Superior temporal gyrus (tissue), 1 donor: ENCODE measurements at regions not wholly inside any gene's neighbourhood (a gene's known extent, or its start where the extent isn't known, plus 50 kb on each side); places are given as distances from the start of the nearest gene placed in this dataset.
"Not testable (repeated sequence)": the region's sequence is repeated elsewhere in the genome, so short reads cannot be mapped to it uniquely, and the experiment has no call there.

Source experiments
- DNase-seq: peaks from one replicate; pipeline ENCODE4 v3.0.0-alpha.2; 2016; ENCODE audit errors: extremely low spot score

DNA sequence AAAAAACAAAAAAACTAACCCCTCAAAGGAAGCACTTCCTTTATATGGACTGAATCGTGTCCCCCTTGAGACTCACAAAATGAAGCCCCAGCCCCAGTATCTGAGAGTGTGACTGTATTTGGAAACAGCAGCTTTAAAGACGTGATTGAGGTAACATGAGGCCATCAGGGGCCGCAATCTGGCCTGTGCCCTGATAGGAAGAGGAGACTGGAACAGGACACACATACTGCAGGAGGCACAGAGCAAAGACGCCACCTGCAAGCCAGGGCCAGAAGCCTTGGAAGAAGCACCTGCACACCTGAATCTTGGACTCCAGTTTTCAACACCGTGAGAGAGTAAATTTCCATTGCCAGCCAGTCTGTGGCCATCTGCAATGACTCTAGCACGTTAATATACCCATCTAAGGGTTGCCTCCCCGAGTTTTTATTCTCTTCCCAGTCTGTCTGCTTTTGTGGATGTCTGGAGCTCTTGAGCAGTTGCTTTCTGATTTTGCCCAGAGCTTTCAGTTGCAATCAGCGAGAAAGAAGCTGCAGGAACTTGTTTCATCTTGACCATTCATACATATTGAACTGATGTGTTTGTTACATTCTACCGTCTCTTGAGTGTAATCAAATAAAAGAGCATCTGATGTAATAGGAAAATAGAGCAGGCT is 775.8 kb upstream of the TPTE start:
- not testable (repeated sequence) for DNase-seq

- not testable (repeated sequence) for DNase-seq
Observed at GRCh38 chr21:9746311-9746710, 775.1 kb upstream of the TPTE start.

DNA sequence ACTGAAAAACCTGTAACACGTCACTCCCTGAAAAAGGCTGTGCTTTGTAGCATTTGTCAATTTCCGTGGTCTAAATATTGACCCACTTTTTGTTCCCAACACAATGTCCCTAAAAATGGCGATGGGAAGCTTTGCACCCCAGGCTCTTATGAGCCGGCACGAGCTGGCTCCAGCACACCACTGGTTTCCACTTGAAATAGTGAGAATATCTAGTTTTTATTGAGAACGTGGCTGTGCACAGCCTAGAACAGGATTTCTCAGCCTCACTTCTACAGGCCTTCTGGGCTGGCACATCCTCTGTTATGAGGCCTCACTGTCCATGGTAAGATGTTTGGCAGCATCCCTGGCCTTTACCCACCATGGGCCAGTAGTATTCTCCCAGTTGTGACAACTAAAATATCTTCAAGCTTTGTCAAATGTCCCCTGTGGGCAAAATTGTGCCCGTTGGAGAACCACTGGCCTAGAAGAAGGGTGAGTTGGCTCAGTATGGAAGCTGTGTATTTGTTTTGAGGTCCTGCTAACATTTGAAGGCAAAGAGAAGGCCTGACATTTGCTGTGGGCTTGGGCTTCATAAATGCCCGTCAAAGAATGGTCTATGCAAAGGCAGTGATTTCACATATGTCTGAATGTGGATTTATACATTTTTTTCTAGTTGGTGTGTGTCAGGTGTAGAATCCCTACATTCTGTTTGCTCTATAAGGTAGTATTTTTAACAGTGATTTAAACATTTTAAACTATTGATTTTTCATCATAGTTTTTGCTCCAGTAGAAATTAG is 774.4 kb upstream of the TPTE start:
- not testable (repeated sequence) for DNase-seq

- DNase-seq: not testable (repeated sequence)
Observed at GRCh38 chr21:9747870-9748269, 773.5 kb upstream of the TPTE start.

- DNase-seq: not testable (repeated sequence)
Observed at GRCh38 chr21:9748451-9748850, 772.9 kb upstream of the TPTE start.

DNA sequence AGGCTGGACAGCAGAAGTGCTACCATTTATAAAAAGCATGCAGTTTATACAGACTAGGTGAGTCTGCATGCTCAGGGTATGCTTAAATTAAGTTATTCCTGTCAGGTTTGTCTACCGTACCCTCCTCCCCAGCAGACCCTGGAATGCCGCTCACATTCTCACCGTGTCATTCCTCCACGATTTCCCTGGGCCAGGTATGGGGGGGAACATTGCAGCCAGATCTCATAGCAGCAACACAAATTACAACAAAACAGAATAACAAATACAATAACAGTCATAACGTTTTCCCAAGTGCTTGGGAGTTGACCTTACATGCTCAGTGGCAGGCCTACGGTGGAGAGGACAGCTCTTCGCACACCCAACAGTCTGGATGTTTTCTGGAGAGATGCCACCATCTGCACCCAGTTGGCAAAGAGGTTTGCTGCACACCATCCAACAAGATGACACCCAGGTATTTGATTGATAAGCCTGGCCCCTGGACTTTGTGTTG is 771.6 kb upstream of the TPTE start:
- not testable (repeated sequence) for DNase-seq

DNA sequence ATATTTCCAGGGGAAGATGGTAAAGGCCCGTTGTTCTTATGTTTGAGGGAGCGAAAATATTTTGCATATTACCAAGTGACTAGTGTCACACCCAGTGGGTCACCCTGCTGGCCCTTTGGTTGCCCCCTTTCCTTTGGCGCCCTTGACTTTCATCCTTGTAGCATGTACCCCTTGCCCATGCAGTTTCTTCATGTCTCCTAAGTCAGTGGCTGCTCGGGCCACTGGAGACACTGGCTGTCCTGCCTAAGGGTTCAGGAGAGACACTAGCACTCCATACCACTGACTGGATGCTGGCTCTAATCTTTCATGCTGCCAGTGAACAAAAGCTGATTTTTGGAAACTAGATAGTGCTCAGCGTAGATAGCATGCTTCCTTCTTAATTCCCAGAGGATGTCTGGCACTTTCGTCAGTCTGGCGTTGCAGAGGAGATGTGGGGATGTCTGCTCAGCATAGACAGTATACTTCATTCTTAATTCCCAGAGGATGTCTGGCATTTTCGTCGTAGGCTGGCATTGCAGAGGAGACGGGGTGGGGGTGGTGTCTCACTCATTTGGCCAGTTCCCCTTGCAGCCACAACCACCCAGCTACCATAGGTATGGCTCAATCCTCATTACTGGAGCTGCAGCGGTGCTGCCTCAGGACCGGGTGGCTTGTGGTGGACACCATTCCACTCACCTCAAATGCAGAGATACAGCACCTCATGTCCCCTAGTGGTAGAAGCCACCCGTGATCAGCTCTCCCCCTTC is 770.9 kb upstream of the TPTE start:
- DNase-seq: no peak

GRCh38 chr21:9751087-9751585 is 770.2 kb upstream of the TPTE start:
- not testable (repeated sequence) for DNase-seq

GRCh38 chr21:9752028-9752427 is 769.4 kb upstream of the TPTE start:
- DNase-seq: not testable (repeated sequence)

- not testable (repeated sequence) for DNase-seq
Observed at GRCh38 chr21:9753441-9753840, 767.9 kb upstream of the TPTE start.

GRCh38 chr21:9753943-9754342 is 767.4 kb upstream of the TPTE start:
- no peak for DNase-seq

DNA sequence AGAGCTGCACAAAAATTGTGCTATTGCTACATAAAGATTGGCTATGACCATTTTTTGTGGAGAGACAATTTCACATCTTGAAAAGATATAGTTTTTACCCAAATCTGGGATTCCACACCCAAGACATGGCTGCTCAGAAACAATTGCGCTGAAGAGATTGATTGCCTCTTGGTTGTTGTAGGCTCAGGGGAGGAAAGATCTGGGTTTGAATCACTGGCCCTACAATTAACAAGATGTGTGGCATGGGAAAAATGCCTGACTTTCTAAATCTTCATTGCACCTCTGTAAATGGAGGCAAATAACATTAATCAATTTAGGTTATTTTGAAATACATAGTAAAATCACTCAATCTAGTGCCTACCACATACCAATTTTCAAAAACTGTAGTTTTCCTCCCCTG is 766.9 kb upstream of the TPTE start:
- not testable (repeated sequence) for DNase-seq

DNA sequence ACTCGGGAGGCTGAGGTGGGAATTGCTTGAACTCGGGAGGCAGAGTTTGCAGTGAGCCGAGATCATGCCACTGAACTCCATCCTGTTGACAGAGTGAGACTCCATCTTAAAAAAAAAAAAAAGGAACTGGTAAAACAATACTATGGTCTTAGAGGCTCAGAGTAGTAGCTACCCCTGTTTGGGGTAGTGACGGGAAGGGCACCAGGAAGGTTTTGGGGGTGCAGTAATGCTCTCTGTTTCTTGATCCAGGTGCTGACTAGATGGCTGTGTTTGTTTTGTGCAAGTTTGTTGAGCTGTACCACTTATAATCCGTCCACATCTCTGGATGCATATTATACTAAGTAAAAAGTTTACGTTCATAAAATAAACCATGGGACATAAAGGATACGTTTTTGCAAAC is 765.8 kb upstream of the TPTE start:
- no peak for DNase-seq

- no peak for DNase-seq
Observed at GRCh38 chr21:9756677-9757076, 764.7 kb upstream of the TPTE start.

DNA sequence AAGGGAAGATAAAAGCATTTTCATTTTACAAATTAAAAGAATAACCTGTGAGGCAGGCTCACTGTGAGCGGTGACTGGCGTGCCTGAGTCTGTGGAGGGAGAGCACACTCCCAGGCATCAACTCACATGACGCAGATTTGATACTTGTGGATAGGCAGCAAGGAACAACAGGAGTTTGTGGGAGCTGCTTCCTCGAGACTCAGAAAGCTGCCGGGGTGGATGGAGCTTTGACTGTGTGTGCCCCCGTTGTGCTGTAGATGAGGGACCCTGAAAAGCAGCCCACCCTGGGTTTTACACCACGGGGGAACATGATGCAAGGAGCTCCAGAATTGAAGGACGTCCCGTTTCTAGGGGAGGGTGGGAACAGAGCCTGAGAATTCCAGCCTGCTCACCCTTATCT is 764.3 kb upstream of the TPTE start:
- DNase-seq: not testable (repeated sequence)

DNA sequence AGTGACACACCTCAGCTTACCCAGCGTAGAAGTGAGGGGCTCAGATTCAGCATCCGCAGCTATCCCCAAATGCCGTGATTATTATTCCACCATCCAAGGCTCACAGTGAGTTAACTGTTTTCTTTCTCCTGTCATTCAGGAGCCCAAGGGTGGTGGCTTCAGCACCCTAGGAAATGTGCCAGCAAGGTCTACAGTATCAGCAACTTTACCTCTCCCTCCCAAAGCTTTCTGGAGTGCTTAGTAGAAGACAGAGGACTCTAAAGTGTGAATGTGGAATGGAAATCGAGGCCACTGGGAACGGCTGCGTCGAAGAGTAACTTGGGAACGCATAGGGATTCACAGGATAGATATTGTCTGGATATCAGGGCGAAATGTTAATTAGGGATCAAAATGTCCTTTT is 763.8 kb upstream of the TPTE start:
- DNase-seq: not testable (repeated sequence)

- no peak for DNase-seq
Observed at GRCh38 chr21:9758141-9758540, 763.2 kb upstream of the TPTE start.

DNA sequence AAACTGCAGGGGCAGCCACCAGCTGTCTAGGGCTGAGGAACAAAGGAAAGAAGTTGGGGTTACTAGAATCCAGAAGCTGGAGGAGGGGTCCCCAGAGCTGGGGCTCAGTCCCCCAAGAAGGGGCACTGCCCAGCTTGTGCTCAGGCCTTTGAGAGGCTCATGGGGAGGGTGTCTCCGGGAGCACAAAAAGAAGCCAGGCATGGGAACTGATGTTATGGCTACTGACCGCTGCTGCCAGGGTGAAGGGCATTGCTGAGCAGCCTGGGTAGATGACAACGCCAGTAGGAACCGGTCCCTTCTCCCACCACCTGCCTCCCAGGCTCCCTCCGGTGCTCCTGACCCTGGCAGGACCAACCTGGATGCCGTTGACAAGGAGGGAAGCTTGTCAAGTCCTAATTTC is 762.5 kb upstream of the TPTE start:
- DNase-seq: no peak

DNA sequence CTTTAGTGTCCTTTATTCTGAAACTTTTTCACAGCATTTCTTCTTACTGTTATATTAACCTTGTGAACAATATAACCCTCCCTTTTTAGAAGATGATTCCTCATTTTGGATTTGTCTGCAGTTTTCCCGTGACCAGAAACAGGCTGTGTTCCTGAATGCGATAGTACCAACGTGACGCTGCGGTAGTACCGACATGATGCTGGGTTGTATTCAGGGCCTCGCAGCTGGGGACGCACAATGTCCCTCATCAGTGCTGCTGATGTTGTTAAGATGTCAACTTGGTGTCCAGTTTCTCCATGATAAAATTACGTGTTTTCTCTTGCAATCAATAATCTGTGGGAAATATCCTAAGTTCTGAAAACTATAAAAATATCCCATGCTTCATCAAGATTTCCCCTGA is 761.4 kb upstream of the TPTE start:
- no peak for DNase-seq

DNA sequence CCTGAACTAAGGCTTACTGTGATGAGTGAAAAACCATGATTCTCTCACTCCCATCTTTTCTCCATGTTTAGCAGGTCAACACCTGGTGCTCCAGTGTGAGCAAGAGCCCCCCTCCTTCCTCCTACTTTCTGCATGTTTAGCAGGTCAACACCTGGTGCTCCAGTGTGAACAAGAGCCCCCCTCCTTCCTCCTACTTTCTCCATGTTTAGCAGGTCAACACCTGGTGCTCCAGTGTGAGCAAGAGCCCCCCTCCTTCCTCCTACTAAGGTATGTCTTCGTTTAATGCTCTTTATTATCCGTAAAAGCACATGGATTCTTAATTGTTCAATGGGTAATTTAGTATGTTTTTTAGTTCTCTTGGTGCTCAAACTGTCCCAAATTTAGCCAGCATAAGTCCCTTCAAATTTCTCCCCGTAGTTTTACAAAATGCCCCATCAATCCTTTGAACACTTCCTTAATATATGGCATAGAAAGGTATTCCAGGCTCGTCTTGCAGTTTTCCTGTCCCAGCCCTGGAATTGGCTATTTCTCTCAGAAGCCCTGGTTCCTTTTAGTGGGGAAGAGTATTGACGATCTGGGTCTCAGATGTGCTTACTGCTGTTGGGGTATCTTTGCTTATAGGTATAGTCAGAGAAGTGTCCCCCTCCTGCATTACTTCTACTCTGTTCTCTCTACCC is 760.8 kb upstream of the TPTE start:
- no peak for DNase-seq

- DNase-seq: no peak
Observed at GRCh38 chr21:9763306-9763705, 758.1 kb upstream of the TPTE start.

DNA sequence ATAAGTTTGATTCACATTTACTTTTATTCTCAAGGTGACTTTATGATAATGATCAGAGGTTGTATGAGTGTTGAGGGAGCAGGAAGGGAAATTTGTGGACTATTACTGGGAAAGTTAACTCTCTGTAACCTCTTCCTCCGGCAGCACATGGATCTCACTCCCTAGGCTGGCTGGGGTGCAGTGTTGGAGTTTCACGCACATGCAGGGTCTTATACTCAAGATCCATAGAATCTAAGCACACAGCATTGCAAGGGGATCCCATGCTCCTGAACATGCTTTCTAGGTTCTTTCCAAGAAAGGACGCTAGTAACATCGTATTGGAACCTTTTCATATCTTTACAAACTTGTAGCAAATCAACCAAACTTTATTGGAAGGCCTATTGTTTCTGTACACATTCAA is 757.6 kb upstream of the TPTE start:
- no peak for DNase-seq
